ENCODE measurements at regions not wholly inside any gene's neighbourhood (a gene's known extent, or its start where the extent isn't known, plus 50 kb on each side); places are given as distances from the start of the nearest gene placed in this dataset.
"Not testable (repeated sequence)": the region's sequence is repeated elsewhere in the genome, so short reads cannot be mapped to it uniquely, and the experiment has no call there.

GRCh38 chr5:1596462-1597092 is 72.8 kb upstream of the LPCAT1 start:
- H3K9me3 ChIP-seq (ENCODE audit: insufficient read depth, low read length); H3K27me3 ChIP-seq (ENCODE audit: low read length); H3K9ac ChIP-seq (ENCODE audit: low read length); H2AFZ ChIP-seq (ENCODE audit: low read depth, low read length, severe bottlenecking); H3K79me2 ChIP-seq (ENCODE audit: insufficient read depth, low read length); H3K9me2 ChIP-seq (replicated peaks; ENCODE audit: insufficient read depth, low read length); H4K20me1 ChIP-seq (ENCODE audit: low read depth, low read length); H3F3A ChIP-seq (ENCODE audit: insufficient read depth); H3K27ac ChIP-seq (ENCODE audit: low read depth, low read length); H3K36me3 ChIP-seq (ENCODE audit: low read length); H3K4me2 ChIP-seq (ENCODE audit: low read depth, low read length, poor library complexity, severe bottlenecking); H3K4me3 ChIP-seq (ENCODE audit: insufficient read depth, low read length, poor library complexity, severe bottlenecking): not testable (repeated sequence)

DNA sequence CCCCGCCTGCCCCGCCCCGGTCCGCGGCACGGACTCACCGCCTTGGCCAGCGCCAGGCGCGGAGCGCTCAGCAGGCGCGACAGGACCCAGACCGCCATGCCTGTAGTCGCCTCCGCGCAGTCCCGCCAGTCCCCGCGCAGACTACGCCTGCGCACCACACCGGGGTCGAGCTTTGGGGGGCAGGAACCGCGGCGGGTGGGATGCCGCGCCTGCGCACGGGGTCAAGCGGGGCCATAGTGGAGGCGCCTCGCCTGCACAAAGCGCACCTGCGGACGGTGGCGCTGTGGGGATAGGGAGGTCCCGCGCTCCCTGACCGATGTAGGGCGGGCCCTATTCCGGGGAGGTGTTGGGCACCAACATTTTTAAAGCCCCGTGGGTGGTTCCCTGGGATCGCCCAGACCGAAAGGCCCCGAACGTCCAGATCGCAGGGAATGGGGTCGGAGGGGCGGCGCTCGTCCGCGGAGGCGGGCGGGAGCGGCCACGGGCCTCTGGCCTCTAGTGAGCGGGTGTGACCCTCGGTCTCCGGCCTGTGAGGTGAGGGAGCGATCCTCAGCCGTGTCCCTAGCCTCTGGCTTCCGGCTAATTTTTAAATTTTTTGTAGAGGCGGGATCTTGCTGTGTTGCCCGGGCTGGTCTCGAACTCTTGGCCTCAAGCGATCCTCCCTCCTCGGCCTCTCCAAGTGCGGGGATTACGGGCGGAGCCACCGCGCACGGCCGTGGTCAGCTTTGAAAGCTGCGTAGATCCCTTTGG is 70.8 kb upstream of the LPCAT1 start:
- peak overlapping the region; percentile 96 for H3K9ac ChIP-seq (ENCODE audit: low read length)
- peak; percentile 68 for TF ChIP-seq CTCF (IDR thresholded peaks at IDR 0.05; ENCODE audit: insufficient read depth, low read length, poor library complexity, severe bottlenecking)
- no peak for TF ChIP-seq EZH2phosphoT487 (conservative IDR thresholded peaks at IDR 0.05; ENCODE audit: low read length)
- H3K27ac ChIP-seq (ENCODE audit: low read depth, low read length): peak overlapping the region; percentile 52
- no peaks in the 10 kb centered on the region for H3F3A ChIP-seq (ENCODE audit: insufficient read depth)
- peak overlapping the region; percentile 97 for H2AFZ ChIP-seq (ENCODE audit: low read depth, low read length, severe bottlenecking)
- no peaks in the 10 kb centered on the region for H3K9me3 ChIP-seq (ENCODE audit: insufficient read depth, low read length)
- H3K79me2 ChIP-seq (ENCODE audit: insufficient read depth, low read length): peaks cover 5% of the 10 kb centered on the region; the same call in 1 of the 2 replicates
- no peaks in the 10 kb centered on the region for H3K9me2 ChIP-seq (replicated peaks; ENCODE audit: insufficient read depth, low read length)
- no peaks in the 10 kb centered on the region for H3K36me3 ChIP-seq (ENCODE audit: low read length)
- H3K4me3 ChIP-seq (ENCODE audit: insufficient read depth, low read length, poor library complexity, severe bottlenecking): peak overlapping the region; percentile 99
- peak overlapping the region; percentile 67 for H3K4me2 ChIP-seq (ENCODE audit: low read depth, low read length, poor library complexity, severe bottlenecking)
- H4K20me1 ChIP-seq (ENCODE audit: low read depth, low read length): no peaks in the 10 kb centered on the region
- no peaks in the 10 kb centered on the region for H3K27me3 ChIP-seq (ENCODE audit: low read length)

DNA sequence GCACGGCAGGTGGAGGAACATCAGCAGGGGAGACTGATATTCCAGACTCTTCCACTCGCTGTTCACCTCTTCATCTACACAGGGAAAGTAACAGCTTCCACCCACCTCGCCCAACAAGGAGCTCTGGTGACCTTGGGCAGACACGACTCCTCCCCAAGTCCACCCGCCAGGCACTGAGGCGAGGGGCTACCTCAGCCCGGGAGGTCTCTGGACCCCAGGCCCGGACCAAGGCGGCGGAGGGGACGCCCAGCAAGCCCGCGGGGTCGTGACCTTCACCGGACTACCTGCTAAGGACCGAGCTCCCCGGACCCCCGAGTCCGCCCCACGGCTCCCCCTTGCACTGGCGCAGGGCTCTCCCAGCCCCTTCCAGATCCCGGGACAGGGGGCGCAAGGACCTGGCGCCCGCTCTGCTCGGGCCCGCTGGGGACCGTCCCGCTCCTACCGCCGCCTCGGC is 70.2 kb upstream of the LPCAT1 start:
- peak overlapping the region; percentile 52 for H3K27ac ChIP-seq (ENCODE audit: low read depth, low read length)
- TF ChIP-seq CTCF (IDR thresholded peaks at IDR 0.05; ENCODE audit: insufficient read depth, low read length, poor library complexity, severe bottlenecking): no peak
- TF ChIP-seq EZH2phosphoT487 (conservative IDR thresholded peaks at IDR 0.05; ENCODE audit: low read length): no peak
- peak overlapping the region; percentile 99 for H3K4me3 ChIP-seq (ENCODE audit: insufficient read depth, low read length, poor library complexity, severe bottlenecking)
- H3F3A ChIP-seq (ENCODE audit: insufficient read depth): no peaks in the 10 kb centered on the region
- no peaks in the 10 kb centered on the region for H3K36me3 ChIP-seq (ENCODE audit: low read length)
- H3K79me2 ChIP-seq (ENCODE audit: insufficient read depth, low read length): peaks cover 5% of the 10 kb centered on the region; the same call in 1 of the 2 replicates
- no peaks in the 10 kb centered on the region for H3K9me2 ChIP-seq (replicated peaks; ENCODE audit: insufficient read depth, low read length)
- H3K27me3 ChIP-seq (ENCODE audit: low read length): no peaks in the 10 kb centered on the region
- peak overlapping the region; percentile 67 for H3K4me2 ChIP-seq (ENCODE audit: low read depth, low read length, poor library complexity, severe bottlenecking)
- H2AFZ ChIP-seq (ENCODE audit: low read depth, low read length, severe bottlenecking): peak overlapping the region; percentile 75
- no peaks in the 10 kb centered on the region for H4K20me1 ChIP-seq (ENCODE audit: low read depth, low read length)
- no peaks in the 10 kb centered on the region for H3K9me3 ChIP-seq (ENCODE audit: insufficient read depth, low read length)
- H3K9ac ChIP-seq (ENCODE audit: low read length): peak overlapping the region; percentile 96

GRCh38 chr5:1588071-1588694 is 64.4 kb upstream of the LPCAT1 start:
- H3K27ac ChIP-seq (ENCODE audit: low read depth, low read length); H3F3A ChIP-seq (ENCODE audit: insufficient read depth); H3K4me3 ChIP-seq (ENCODE audit: insufficient read depth, low read length, poor library complexity, severe bottlenecking); H3K9me2 ChIP-seq (replicated peaks; ENCODE audit: insufficient read depth, low read length); H4K20me1 ChIP-seq (ENCODE audit: low read depth, low read length); H3K4me2 ChIP-seq (ENCODE audit: low read depth, low read length, poor library complexity, severe bottlenecking); H3K27me3 ChIP-seq (ENCODE audit: low read length); H2AFZ ChIP-seq (ENCODE audit: low read depth, low read length, severe bottlenecking); H3K79me2 ChIP-seq (ENCODE audit: insufficient read depth, low read length); H3K9me3 ChIP-seq (ENCODE audit: insufficient read depth, low read length); H3K36me3 ChIP-seq (ENCODE audit: low read length); H3K9ac ChIP-seq (ENCODE audit: low read length): not testable (repeated sequence)

- H3K9ac ChIP-seq (ENCODE audit: low read length); H3K27ac ChIP-seq (ENCODE audit: low read depth, low read length); H3F3A ChIP-seq (ENCODE audit: insufficient read depth); H3K27me3 ChIP-seq (ENCODE audit: low read length); H3K4me2 ChIP-seq (ENCODE audit: low read depth, low read length, poor library complexity, severe bottlenecking); H4K20me1 ChIP-seq (ENCODE audit: low read depth, low read length); H3K4me3 ChIP-seq (ENCODE audit: insufficient read depth, low read length, poor library complexity, severe bottlenecking); H3K79me2 ChIP-seq (ENCODE audit: insufficient read depth, low read length); H2AFZ ChIP-seq (ENCODE audit: low read depth, low read length, severe bottlenecking); H3K9me3 ChIP-seq (ENCODE audit: insufficient read depth, low read length); H3K9me2 ChIP-seq (replicated peaks; ENCODE audit: insufficient read depth, low read length); H3K36me3 ChIP-seq (ENCODE audit: low read length): not testable (repeated sequence)
Observed at GRCh38 chr5:1583081-1583875, 59.5 kb upstream of the LPCAT1 start.

DNA sequence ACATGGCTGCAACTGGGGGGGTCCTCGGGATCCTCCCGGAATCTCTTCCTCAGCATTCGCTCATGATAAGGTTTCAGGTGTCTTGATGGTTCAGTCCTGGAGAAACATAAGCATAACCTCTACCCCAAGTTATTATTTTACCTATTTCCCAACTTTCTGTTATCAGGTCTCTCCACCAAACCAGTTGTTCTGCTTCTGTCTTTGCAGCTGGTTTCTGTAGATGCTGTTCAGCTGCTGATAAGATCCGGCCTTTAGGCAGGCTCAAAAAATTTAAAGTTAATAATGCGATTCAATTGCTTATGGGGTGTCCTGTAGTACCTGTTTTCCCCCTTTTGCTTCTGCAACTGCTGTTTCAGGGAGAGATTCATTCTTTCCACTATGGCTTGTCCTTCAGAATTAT is 55.6 kb upstream of the LPCAT1 start:
- not testable (repeated sequence) for H3K79me2 ChIP-seq (ENCODE audit: insufficient read depth, low read length); H3K36me3 ChIP-seq (ENCODE audit: low read length); H3K9me2 ChIP-seq (replicated peaks; ENCODE audit: insufficient read depth, low read length); H4K20me1 ChIP-seq (ENCODE audit: low read depth, low read length); H3K27me3 ChIP-seq (ENCODE audit: low read length); H3K9me3 ChIP-seq (ENCODE audit: insufficient read depth, low read length); H2AFZ ChIP-seq (ENCODE audit: low read depth, low read length, severe bottlenecking); H3F3A ChIP-seq (ENCODE audit: insufficient read depth); H3K4me3 ChIP-seq (ENCODE audit: insufficient read depth, low read length, poor library complexity, severe bottlenecking); H3K9ac ChIP-seq (ENCODE audit: low read length); H3K27ac ChIP-seq (ENCODE audit: low read depth, low read length); H3K4me2 ChIP-seq (ENCODE audit: low read depth, low read length, poor library complexity, severe bottlenecking)
